Progenitor cell of endocrine pancreas (in vitro differentiated cells): ENCODE measurements at regions not wholly inside any gene's neighbourhood (a gene's known extent, or its start where the extent isn't known, plus 50 kb on each side); places are given as distances from the start of the nearest gene placed in this dataset.

Source experiments
- DNase-seq: peaks from one replicate; pipeline ENCODE4 v3.0.0; 2021; ENCODE audit warnings: low spot score; ENCODE audit not compliant: unreplicated experiment
- H3K27ac Mint-ChIP-seq: 2 replicates; pipeline ENCODE4 v1.8.0; 2021; ENCODE audit warnings: mild to moderate bottlenecking, moderate library complexity, mixed read lengths
- H3K27me3 Mint-ChIP-seq: 2 replicates; pipeline ENCODE4 v1.8.0; 2021; ENCODE audit warnings: mixed read lengths
- H3K36me3 Mint-ChIP-seq: 2 replicates; pipeline ENCODE4 v1.8.0; 2022; ENCODE audit warnings: mixed read lengths; ENCODE audit not compliant: insufficient read depth
- H3K4me1 Mint-ChIP-seq: 2 replicates; pipeline ENCODE4 v1.8.0; 2021; ENCODE audit warnings: low read depth, mixed read lengths
- H3K4me3 Mint-ChIP-seq: 2 replicates; pipeline ENCODE4 v1.8.0; 2021; ENCODE audit warnings: low read depth, mild to moderate bottlenecking, moderate library complexity, mixed read lengths
- H3K9me3 Mint-ChIP-seq: 2 replicates; pipeline ENCODE4 v1.8.0; 2021; ENCODE audit warnings: low read depth, mixed read lengths
- CTCF ChIP-seq: fragments of 200-600 bp; sonication (generic); IDR thresholded peaks from one replicate; pipeline ENCODE4 v1.5.0; 2021; ENCODE audit warnings: antibody characterized with exemption, mild to moderate bottlenecking; ENCODE audit not compliant: unreplicated experiment

DNA sequence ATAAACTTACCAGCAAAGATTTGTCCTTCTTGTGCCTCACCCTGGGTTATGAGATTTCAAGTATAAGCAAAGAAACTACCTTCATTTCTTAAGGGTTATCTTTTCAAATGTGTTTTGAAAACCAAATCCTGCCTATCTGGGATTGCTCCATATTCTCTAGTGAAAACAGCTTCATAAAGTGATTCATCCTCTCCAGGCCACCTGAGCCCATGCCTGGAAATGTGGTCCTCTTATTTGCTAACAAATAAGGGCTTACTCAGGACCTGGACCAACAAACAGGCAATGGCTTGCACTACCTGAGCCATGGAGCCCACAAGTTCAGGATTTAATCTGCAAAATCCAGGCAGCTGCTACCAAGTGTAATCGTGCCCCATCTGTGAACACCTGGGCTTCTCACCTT, 234.4 kb upstream of the RBBP8 start:
- TF ChIP-seq CTCF, result no peak
- Mint-ChIP-seq H3K36me3 (no peaks in the 10 kb centered on the region), H3K4me1 (no peaks in the 10 kb centered on the region), H3K27ac (no peak overlapping the region), H3K27me3 (peaks cover 3% of the 10 kb centered on the region), H3K4me3 (no peak overlapping the region), H3K9me3 (peaks cover 3% of the 10 kb centered on the region)
- DNase-seq, result no peak

GRCh38 chr18:22699629-22700028, 233.5 kb upstream of the RBBP8 start:
- peaks cover 3% of the 10 kb centered on the region for H3K27me3 Mint-ChIP-seq
- no peak for TF ChIP-seq CTCF
- no peaks in the 10 kb centered on the region for H3K4me1 Mint-ChIP-seq
- no peak overlapping the region for H3K4me3 Mint-ChIP-seq
- H3K27ac Mint-ChIP-seq, result no peak overlapping the region
- peaks cover 3% of the 10 kb centered on the region for H3K9me3 Mint-ChIP-seq
- DNase-seq, result no peak
- H3K36me3 Mint-ChIP-seq, result no peaks in the 10 kb centered on the region

GRCh38 chr18:22700920-22701319, 232.2 kb upstream of the RBBP8 start:
- H3K4me1 Mint-ChIP-seq, result no peaks in the 10 kb centered on the region
- peaks cover 3% of the 10 kb centered on the region for H3K9me3 Mint-ChIP-seq
- no peaks in the 10 kb centered on the region for H3K27me3 Mint-ChIP-seq
- no peak overlapping the region for H3K4me3 Mint-ChIP-seq
- no peaks in the 10 kb centered on the region for H3K36me3 Mint-ChIP-seq
- DNase-seq, result no peak
- TF ChIP-seq CTCF, result no peak
- no peak overlapping the region for H3K27ac Mint-ChIP-seq

- no peaks in the 10 kb centered on the region for H3K36me3 Mint-ChIP-seq
- no peak for DNase-seq
- no peak overlapping the region for H3K4me3 Mint-ChIP-seq
Observed at GRCh38 chr18:22701326-22701725, 231.8 kb upstream of the RBBP8 start.

DNA sequence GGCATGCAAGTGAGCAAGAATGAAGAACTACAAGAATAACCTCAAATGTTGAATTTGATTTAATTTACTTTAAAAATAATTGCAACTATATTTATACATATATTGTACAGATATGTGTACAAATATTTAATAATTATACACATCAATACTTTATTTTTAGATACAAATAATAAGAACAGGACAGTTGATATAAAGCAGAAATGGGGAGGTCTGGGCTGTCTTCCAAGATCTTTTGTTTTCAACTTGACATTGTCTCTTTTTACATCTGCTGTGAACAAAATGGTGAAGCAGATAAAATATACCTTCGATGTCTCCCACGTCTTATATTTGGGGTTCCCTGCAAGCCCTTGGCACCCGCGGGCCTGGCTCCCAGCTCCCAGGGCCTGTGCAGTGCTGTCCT, 231.3 kb upstream of the RBBP8 start:
- H3K4me3 Mint-ChIP-seq, result no peak overlapping the region

More at GRCh38 chr18:22701326-22701725, 231.8 kb upstream of the RBBP8 start:
- no peaks in the 10 kb centered on the region for H3K27me3 Mint-ChIP-seq
- no peak overlapping the region for H3K27ac Mint-ChIP-seq
- no peaks in the 10 kb centered on the region for H3K4me1 Mint-ChIP-seq
- no peak for TF ChIP-seq CTCF
- peaks cover 3% of the 10 kb centered on the region for H3K9me3 Mint-ChIP-seq

More for the DNA sequence above, 231.3 kb upstream of the RBBP8 start:
- Mint-ChIP-seq H3K27me3 (no peaks in the 10 kb centered on the region), H3K36me3 (no peaks in the 10 kb centered on the region), H3K27ac (no peak overlapping the region), H3K4me1 (no peaks in the 10 kb centered on the region), H3K9me3 (peaks cover 3% of the 10 kb centered on the region)
- TF ChIP-seq CTCF, result no peak
- DNase-seq, result no peak
